ENCODE measurements at regions not wholly inside any gene's neighbourhood (a gene's known extent, or its start where the extent isn't known, plus 50 kb on each side); places are given as distances from the start of the nearest gene placed in this dataset.

- Histone ChIP-seq H3K4me2 (replicated peaks; ENCODE audit: low read depth, low read length, poor library complexity, severe bottlenecking) (no peak overlapping the region), H3K27ac (ENCODE audit: low read length in 2 of 2) (no peak overlapping the region), H2AFZ (ENCODE audit: insufficient read depth, low read depth, low read length, poor library complexity, severe bottlenecking) (no peak overlapping the region), H3K9me3 (ENCODE audit: control extremely low read depth in 1 of 3, control insufficient read depth in 2 of 3, insufficient read depth in 1 of 3, low read length in 2 of 3) (no peaks in the 10 kb centered on the region), H3K36me3 (replicated peaks in 1 of 2; ENCODE audit: control extremely low read depth in 1 of 2, control insufficient read depth in 1 of 2, extremely low read depth in 1 of 2, insufficient read depth in 2 of 2, low read length in 1 of 2) (no peaks in the 10 kb centered on the region), H4K20me1 (ENCODE audit: control insufficient read depth, insufficient read depth, low read length, poor library complexity, severe bottlenecking) (no peaks in the 10 kb centered on the region), H3K79me2 (ENCODE audit: control insufficient read depth, insufficient read depth, low read length) (no peaks in the 10 kb centered on the region), H3K4me3 (ENCODE audit: control extremely low read depth in 1 of 5, extremely low read depth in 1 of 5, insufficient read depth in 1 of 5, low read depth in 2 of 5, low read length in 4 of 5) (no peak overlapping the region), H3K9ac (ENCODE audit: low read length) (no peak overlapping the region), H3K27me3 (replicated peaks in 1 of 4; ENCODE audit: control extremely low read depth in 1 of 4, control insufficient read depth in 3 of 4, insufficient read depth in 4 of 4, low read length in 3 of 4) (no peaks in the 10 kb centered on the region), H3K4me1 (ENCODE audit: control insufficient read depth in 2 of 2, insufficient read depth in 2 of 2, low read length in 2 of 2) (peaks cover 8 to 11% of the 10 kb centered on the region in 2 donors)
- Mint-ChIP-seq H3K27me3 (peaks cover 10% of the 10 kb centered on the region), H3K4me3 (no peak overlapping the region), H3K9me3 (ENCODE audit: insufficient read depth) (peaks cover 2% of the 10 kb centered on the region), H3K27ac (no peak overlapping the region), H3K4me1 (peaks cover 14% of the 10 kb centered on the region)
- TF ChIP-seq, protein P1, sequence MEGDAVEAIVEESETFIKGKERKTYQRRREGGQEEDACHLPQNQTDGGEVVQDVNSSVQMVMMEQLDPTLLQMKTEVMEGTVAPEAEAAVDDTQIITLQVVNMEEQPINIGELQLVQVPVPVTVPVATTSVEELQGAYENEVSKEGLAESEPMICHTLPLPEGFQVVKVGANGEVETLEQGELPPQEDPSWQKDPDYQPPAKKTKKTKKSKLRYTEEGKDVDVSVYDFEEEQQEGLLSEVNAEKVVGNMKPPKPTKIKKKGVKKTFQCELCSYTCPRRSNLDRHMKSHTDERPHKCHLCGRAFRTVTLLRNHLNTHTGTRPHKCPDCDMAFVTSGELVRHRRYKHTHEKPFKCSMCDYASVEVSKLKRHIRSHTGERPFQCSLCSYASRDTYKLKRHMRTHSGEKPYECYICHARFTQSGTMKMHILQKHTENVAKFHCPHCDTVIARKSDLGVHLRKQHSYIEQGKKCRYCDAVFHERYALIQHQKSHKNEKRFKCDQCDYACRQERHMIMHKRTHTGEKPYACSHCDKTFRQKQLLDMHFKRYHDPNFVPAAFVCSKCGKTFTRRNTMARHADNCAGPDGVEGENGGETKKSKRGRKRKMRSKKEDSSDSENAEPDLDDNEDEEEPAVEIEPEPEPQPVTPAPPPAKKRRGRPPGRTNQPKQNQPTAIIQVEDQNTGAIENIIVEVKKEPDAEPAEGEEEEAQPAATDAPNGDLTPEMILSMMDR (IDR thresholded peaks at IDR 0.05), result no peak
- no peak for TF ChIP-seq EZH2 (IDR thresholded peaks at IDR 0.05; ENCODE audit: borderline replicate concordance, insufficient read depth, low read depth, low read length, poor library complexity, severe bottlenecking)
- DNase-seq, result no peak
- intact Hi-C loops (cut with micrococcal nuclease), result no loop called here
- CTCF ChIA-PET, result interaction anchor here (0.6 kb wide), 1 partner anchor 96 kb away, joined by 3 read pairs; no protein-coding TSS in a partner anchor
- POLR2A ChIA-PET, result no interaction called here
- ATAC-seq (ENCODE audit: low read depth), result no peak
Measured at GRCh38 chr13:78024996-78025395, 106.4 kb upstream of the EDNRB start.

DNA sequence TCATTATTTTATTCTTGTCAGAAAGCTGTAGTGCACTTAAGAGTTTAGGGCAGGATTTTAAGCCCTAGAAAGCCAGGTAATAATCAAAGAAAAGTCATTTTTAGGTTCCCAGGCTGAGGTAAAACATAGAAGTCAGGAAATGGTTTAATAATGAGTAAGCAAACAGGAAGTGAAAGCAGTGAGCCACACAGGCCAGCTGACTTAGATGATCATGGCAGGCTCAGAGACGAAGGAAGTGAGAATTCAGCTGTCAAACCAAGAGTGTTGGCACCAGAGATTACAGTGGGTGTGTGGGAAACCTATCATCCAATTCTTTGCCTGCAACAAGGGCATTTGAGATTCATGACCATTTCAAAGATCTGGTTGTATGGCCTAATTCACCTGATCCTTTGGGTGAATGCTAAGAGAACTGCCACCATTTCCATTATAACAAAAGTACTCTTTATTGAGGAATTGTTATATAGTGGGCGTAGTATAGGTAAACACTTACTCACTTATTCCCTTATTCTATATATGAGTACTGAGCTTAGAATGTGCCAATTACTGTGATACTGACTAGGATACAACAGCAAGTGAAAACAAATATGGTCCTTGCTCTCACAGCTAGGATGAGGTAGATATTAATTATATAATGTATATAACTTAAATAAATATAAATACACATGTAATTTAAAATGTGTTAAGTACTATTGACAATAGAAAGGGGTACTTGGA is 103.7 kb upstream of the EDNRB start:
- Histone ChIP-seq H3K36me3 (replicated peaks in 1 of 2; ENCODE audit: control extremely low read depth in 1 of 2, control insufficient read depth in 1 of 2, extremely low read depth in 1 of 2, insufficient read depth in 2 of 2, low read length in 1 of 2) (no peaks in the 10 kb centered on the region), H3K27ac (ENCODE audit: low read length in 2 of 2) (peak overlapping the region in 1 of 2 donors; percentile 17), H3K9ac (ENCODE audit: low read length) (no peak overlapping the region), H3K4me2 (replicated peaks; ENCODE audit: low read depth, low read length, poor library complexity, severe bottlenecking) (peak overlapping the region; percentile 58), H3K27me3 (replicated peaks in 1 of 4; ENCODE audit: control extremely low read depth in 1 of 4, control insufficient read depth in 3 of 4, insufficient read depth in 4 of 4, low read length in 3 of 4) (no peaks in the 10 kb centered on the region), H3K4me1 (ENCODE audit: control insufficient read depth in 2 of 2, insufficient read depth in 2 of 2, low read length in 2 of 2) (peaks cover 8 to 11% of the 10 kb centered on the region in 2 donors), H2AFZ (ENCODE audit: insufficient read depth, low read depth, low read length, poor library complexity, severe bottlenecking) (no peak overlapping the region), H3K79me2 (ENCODE audit: control insufficient read depth, insufficient read depth, low read length) (no peaks in the 10 kb centered on the region), H3K4me3 (ENCODE audit: control extremely low read depth in 1 of 5, extremely low read depth in 1 of 5, insufficient read depth in 1 of 5, low read depth in 2 of 5, low read length in 4 of 5) (no peak overlapping the region), H3K9me3 (ENCODE audit: control extremely low read depth in 1 of 3, control insufficient read depth in 2 of 3, insufficient read depth in 1 of 3, low read length in 2 of 3) (no peaks in the 10 kb centered on the region), H4K20me1 (ENCODE audit: control insufficient read depth, insufficient read depth, low read length, poor library complexity, severe bottlenecking) (no peaks in the 10 kb centered on the region)
- peak overlapping the region; percentile 5 for H3K27ac Mint-ChIP-seq
- intact Hi-C loops (cut with micrococcal nuclease), result no loop called here
- peak overlapping the region; percentile 8 for H3K4me3 Mint-ChIP-seq
- peak; percentile 81 for DNase-seq
- 0% methylated on average over 1 of the region's 2 CpGs for WGBS (ENCODE audit: insufficient coverage)
- H3K27me3 Mint-ChIP-seq, result peaks cover 7% of the 10 kb centered on the region
- H3K4me1 Mint-ChIP-seq, result peaks cover 14% of the 10 kb centered on the region
- TF ChIP-seq EZH2 (IDR thresholded peaks at IDR 0.05; ENCODE audit: borderline replicate concordance, insufficient read depth, low read depth, low read length, poor library complexity, severe bottlenecking), result no peak
- TF ChIP-seq, protein P1 (IDR thresholded peaks at IDR 0.05), result no peak
- ChIA-PET POLR2A (no interaction called here), CTCF (no interaction called here)
- peak; percentile 98 for ATAC-seq (ENCODE audit: low read depth)
- peaks cover 2% of the 10 kb centered on the region for H3K9me3 Mint-ChIP-seq (ENCODE audit: insufficient read depth)

All from B cell (primary cell).